DMS53 treated with DMSO at 0.1 percent for 48 hours (cell line): ENCODE measurements at regions not wholly inside any gene's neighbourhood (a gene's known extent, or its start where the extent isn't known, plus 50 kb on each side); places are given as distances from the start of the nearest gene placed in this dataset.
"Not testable (repeated sequence)": the region's sequence is repeated elsewhere in the genome, so short reads cannot be mapped to it uniquely, and the experiment has no call there.

Source experiments
- DNase-seq: peaks from one replicate; lab custom pipeline; 2025; ENCODE audit not compliant: unreplicated experiment; lab: John Stamatoyannopoulos, UW

DNA sequence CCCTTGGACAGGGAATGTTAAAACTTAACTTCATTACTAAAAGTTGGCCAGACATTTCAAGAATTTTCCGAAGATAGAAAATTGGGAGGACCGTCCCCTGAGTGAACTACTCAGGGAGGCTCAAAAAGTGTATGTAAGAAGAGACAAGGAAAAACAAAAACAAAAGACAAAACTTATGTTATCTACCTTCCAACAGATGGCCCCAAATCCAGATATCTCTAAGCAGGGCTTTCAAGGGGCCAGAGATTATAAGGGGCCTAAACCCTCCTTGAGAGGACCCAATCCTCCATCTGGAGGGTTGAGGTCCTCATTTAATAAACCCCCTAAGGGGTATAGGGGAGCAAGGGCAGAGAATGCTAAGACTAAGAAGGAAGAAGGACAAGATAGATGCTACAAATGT, 203.6 kb downstream of the SH2D4B start:
- no peak for DNase-seq

- no peak for DNase-seq
Measured at GRCh38 chr10:80750268-80750667, 212.6 kb downstream of the SH2D4B start.

DNA sequence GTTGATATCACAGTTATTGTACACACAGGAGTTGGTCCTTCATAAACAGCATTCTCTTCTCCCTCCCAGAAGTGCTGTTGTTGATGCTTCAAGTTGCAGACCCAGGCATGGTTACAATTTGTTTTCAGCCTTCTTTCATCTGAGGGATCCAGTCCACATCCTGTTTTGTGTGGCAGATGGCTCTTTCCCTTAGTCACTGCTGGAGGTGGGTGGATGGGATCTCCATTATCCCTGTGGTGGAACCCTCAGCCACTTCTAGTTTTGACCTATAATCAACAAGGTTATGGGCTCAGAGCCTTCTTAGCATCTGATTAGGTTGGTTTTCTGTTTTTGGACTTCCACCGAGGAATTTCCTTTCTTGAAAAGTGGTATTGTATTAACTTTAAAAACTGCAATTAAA, 214.2 kb downstream of the SH2D4B start:
- no peak for DNase-seq

- no peak for DNase-seq
Measured at GRCh38 chr10:80753612-80754011, 215.9 kb downstream of the SH2D4B start.

GRCh38 chr10:80755893-80756292, 218.2 kb downstream of the SH2D4B start:
- no peak for DNase-seq

DNA sequence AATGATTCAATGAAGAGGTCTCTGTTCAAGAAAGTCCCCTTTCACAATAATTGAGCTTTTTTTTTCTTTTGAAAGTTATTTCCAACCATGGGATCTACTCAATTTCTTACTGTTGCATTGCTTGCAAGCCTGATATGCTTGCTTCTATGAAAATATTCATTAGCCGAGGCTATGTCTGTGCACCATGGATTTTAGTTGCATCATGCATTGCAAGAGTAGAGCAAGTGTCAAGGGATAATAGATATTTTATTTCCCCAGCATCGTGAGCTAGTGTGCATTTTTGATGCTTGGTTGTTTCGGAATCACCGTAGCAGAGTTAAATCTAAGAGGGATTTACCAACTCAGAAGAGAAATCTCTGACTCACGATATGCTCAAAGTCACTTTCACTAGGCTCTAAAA, 222.0 kb downstream of the SH2D4B start:
- no peak for DNase-seq

GRCh38 chr10:80760914-80761371, 223.2 kb downstream of the SH2D4B start:
- no peak for DNase-seq

DNA sequence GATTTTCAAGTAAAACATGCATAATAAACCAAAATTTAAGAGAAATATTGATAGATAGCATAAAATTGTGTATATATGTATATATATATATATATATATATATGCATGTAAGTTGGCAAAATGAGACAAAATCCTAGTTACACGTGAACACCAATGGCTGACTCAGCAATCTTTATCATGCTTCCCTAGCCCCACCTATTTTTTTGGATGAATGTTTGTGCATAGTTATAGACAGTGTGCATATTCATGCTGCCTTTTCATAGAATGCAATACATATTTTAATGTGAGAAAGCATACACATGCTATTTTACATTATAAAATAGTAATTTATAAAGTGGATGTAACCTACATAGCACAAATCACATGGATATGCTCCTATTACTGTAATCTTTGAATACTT, 230.3 kb downstream of the SH2D4B start:
- DNase-seq, result no peak

DNA sequence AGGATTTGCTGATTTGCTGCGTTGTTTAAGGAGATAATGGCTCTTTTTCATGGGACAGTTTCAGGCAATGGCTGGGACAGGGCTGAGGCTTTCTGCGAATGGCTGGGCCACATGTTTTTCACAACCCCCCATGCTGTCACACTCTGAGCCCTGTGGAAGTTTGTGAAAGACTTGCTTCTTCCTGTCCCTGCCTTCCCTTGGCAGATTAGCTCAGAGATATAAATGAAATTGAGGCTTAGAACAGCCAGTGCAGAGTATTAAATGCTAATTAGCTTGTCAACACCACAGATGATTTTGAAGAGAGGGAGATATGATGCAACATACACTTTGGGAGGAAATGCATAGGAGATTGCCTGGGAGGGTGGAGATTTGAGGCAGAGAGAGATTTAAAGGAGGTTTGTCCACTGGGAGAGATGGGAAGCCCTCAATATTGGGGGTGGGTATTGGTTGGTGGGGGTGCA, 232.0 kb downstream of the SH2D4B start:
- peak; percentile 46 for DNase-seq

DNA sequence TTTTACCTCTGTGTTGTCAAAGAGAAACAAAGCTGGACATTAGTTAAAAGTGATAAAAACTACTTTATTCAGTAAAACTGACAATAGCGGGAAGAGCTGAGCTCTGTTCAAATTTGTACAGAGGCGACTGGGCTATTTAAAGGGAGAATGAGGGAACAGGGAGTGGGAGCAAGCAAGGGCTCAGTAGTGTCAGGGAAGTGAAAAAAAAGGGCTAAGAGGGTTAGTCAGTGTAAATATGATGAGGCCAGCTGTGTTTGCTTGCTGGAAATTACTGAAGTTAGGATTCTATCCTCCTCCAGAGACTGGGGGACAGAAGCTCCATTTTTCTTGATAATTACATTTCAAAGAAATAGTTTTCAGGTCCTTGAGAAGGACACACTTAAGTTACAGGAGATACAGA, 232.5 kb downstream of the SH2D4B start:
- DNase-seq, result peak; percentile 81

GRCh38 chr10:80771285-80771684, 233.6 kb downstream of the SH2D4B start:
- DNase-seq, result no peak

- peak; percentile 22 for DNase-seq
Measured at GRCh38 chr10:80771902-80772555, 234.3 kb downstream of the SH2D4B start.

DNA sequence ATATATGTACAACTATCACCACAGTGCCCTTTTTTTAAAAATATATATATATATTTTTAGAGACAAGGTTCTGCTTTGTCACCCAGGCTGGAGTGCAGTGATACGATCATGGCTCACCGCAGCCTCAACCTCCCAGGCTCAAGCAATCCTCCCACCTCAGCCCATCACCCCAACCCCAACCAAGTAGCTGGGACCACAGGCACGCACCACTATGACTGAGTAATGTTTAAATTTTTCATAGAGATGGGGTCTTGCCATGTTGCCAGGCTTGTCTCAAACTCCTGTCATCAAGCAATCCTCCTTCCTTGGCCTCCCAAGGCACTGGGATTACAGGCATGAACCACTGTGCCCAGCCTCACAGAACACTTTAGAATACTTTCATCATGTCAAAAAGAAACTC, 234.9 kb downstream of the SH2D4B start:
- no peak for DNase-seq

DNA sequence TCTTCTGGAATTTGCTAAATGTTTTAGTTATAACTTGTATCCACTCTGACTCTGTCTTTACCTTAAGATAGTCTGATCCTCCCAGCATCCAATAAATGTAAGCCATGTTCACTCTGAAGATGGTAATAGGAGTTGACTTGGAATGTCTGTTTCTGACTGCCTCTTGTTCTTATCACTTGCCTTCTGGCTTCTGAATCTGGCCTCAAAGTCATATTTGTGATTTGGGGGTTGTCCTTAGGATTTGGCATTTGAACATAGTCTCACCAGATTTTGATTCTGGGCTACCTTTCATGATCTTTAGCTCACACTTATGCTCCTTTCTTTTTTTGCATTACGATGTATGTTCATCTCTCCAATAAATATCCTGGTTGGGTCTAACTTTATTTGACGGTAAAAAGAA, 247.0 kb downstream of the SH2D4B start:
- no peak for DNase-seq

DNA sequence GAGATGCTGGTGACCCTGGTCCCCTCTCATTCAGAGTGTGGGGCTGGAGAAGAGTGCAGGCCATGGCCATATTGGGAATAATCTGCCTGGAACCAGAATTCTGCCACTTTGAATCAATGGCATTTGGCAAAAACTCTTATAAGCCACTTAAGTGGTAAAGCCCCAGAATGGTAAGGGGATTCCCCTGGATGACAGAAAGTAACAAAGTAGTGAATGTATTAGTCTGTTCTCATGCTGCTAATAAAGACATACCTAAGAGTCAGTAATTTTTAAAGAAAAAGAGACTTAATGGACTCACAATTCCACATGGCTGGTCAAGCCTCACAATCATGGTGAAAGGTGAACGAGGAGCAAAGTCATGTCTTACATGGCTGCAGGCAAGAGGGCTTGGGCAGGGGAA, 248.6 kb downstream of the SH2D4B start:
- DNase-seq, result no peak

DNA sequence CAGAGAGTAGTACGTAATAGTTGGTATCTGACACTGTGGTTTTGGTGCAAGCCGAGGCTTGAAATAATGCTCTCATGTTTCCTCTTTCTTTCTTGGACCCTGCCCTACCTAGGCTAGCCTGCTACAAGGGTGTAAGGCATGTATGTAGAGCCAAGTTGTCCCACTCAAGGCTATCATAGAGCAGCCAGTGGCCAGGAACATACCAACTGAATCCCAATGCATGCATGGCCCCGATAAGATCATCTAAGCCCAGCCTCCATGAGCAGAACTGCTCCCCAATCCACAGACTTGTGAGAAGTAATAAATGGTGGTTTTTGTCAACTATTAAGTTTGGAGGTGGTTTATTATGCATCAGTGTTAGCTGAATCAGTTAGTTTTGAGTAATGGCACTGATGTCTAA, 250.2 kb downstream of the SH2D4B start:
- no peak for DNase-seq

- peak; percentile 40 for DNase-seq
Measured at GRCh38 chr10:80794994-80795393, 257.3 kb downstream of the SH2D4B start.

GRCh38 chr10:80805343-80806020, 267.8 kb downstream of the SH2D4B start:
- no peak for DNase-seq

GRCh38 chr10:80814147-80814652, 276.5 kb downstream of the SH2D4B start:
- no peak for DNase-seq

DNA sequence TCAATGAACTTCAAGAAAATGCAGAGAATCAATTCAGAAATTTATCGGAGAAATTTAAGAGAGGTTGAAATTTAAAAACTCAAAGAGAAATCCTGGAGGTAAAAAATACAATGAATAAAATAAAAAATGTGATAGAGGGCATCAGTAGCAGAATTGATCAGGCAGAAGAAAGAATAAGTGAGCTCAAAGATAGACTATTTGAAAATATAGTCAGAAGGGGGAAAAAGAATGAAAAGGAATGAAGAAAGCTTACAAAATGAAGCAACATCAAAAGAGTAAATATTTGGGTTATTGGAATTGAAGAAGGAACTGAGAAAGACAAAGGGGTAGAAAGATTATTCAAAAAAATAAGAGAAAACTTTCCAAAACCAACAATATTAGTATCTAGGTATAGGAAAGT, 291.4 kb downstream of the SH2D4B start:
- no peak for DNase-seq

DNA sequence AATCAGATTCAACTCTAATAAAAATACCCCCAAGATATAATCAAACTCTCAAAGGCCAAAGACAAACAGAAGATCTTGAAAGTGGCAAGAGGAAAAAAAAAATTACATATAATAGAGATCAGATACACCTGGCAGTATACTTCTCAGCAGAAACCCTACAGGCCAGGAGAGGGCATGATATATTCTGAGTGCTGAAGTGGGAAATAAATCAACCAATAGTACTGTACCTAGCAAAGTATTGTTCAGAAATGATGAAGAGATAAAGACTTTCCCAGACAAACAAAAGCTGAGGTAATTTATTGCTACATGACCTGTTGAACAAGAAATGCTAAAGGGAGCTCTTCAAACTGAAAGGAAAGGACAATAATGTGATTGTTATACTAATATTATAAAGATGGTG, 291.9 kb downstream of the SH2D4B start:
- DNase-seq, result peak; percentile 6

DNA sequence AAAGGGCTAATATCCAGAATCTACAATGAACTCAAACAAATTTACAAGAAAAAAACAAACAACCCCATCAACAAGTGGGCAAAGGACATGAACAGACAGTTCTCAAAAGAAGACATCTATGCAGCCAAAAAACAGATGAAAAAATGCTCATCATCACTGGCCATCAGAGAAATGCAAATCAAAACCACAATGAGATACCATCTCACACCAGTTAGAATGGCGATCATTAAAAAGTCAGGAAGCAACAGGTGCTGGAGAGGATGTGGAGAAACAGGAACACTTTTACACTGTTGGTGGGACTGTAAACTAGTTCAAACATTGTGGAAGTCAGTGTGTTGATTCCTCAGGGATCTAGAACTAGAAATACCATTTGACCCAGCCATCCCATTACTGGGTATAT, 295.0 kb downstream of the SH2D4B start:
- not testable (repeated sequence) for DNase-seq
